ENCODE measurements at regions not wholly inside any gene's neighbourhood (a gene's known extent, or its start where the extent isn't known, plus 50 kb on each side); places are given as distances from the start of the nearest gene placed in this dataset.

DNA sequence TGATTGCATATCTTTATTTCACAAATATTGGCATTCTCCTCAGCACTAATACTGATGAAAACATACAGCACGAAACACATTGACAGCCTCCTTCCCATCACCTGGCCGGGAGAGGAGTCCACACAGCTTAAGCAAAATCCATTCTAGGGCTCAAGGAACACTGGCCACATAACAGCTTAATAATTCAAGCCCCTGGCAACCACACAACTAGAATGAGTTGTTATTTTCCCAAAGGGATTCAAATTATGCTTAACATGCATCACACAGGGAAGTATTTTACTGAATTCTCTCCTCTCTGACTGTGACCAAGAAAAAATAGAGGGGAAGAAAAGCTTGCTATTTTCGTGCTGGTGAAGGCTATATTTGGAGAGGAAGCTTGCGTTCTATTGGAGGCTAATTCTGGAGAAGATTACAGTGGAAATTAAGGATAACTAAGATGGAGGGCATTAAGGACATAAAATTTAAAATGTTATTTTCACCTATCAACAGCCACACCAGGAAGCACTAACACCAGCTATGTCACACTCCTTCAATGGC, 198.5 kb downstream of the ADGRG6 start:
- H3K36me3 ChIP-seq (ENCODE audit: control insufficient read depth in 2 of 2, insufficient read depth in 2 of 2, low read length in 2 of 2): no peaks in the 10 kb centered on the region
- H3K4me1 ChIP-seq (ENCODE audit: control insufficient read depth, insufficient read depth, low read length): no peaks in the 10 kb centered on the region
- H3K27me3 ChIP-seq (ENCODE audit: control insufficient read depth in 1 of 2, insufficient read depth in 2 of 2, low read length in 2 of 2): no peaks in the 10 kb centered on the region
- H3K4me3 ChIP-seq (ENCODE audit: low read length in 2 of 2): no peak overlapping the region
- H3K9me3 ChIP-seq (ENCODE audit: control insufficient read depth in 2 of 2, low read length in 2 of 2): no peaks in the 10 kb centered on the region
- no peak overlapping the region for H3K9ac ChIP-seq (ENCODE audit: low read length in 2 of 2)
- H3K27ac ChIP-seq (ENCODE audit: low read length): no peak overlapping the region

DNA sequence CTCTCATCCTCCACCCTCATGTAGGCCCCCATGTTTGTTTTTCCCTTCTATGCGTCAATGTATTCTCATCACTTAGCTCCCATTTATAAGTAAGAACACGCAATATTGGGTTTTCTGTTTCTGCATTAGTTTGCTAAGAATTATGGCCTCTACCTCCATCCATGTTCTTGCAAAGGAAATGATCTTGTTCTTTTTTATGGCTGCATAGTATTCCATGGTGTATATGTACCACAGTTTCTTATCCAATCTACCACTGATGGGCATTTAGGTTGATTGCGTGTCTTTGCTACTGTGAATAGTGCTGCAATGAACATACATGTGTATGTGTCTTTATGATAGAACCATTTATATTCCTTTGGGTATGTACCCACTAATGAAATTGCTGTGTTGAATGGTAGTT, 200.0 kb downstream of the ADGRG6 start:
- Histone ChIP-seq H3K9me3 (ENCODE audit: control insufficient read depth in 2 of 2, low read length in 2 of 2) (no peaks in the 10 kb centered on the region), H3K36me3 (ENCODE audit: control insufficient read depth in 2 of 2, insufficient read depth in 2 of 2, low read length in 2 of 2) (no peaks in the 10 kb centered on the region)

DNA sequence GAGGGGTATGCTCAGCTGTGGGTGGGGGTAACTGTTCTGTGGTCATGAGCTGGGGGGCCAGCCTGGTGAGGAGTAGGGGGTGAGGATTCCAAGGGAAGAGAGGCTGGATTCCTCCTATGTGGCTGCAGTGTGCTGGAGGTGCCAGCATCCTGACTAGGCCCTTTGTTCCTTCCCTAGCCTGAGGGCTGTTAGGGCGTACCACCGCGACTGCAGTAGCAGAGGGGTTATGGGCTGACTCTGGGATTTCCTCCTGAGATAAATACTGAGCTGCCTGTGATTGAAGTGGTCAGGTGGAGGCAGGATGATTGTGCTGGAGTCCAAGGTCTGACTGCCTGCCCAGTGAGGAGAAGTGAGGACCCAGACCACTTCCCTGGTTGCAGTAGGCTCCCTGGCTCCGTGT, 205.3 kb downstream of the ADGRG6 start:
- Histone ChIP-seq H3K36me3 (ENCODE audit: control insufficient read depth in 2 of 2, insufficient read depth in 2 of 2, low read length in 2 of 2) (no peaks in the 10 kb centered on the region), H3K4me3 (ENCODE audit: low read length in 2 of 2) (no peak overlapping the region), H3K9me3 (ENCODE audit: control insufficient read depth in 2 of 2, low read length in 2 of 2) (no peaks in the 10 kb centered on the region), H3K9ac (ENCODE audit: low read length in 2 of 2) (no peak overlapping the region), H3K27me3 (ENCODE audit: control insufficient read depth in 1 of 2, insufficient read depth in 2 of 2, low read length in 2 of 2) (no peaks in the 10 kb centered on the region), H3K4me1 (ENCODE audit: control insufficient read depth, insufficient read depth, low read length) (no peaks in the 10 kb centered on the region), H3K27ac (ENCODE audit: low read length) (no peak overlapping the region)

More for the DNA sequence above, 200.0 kb downstream of the ADGRG6 start:
- H3K27me3 ChIP-seq (ENCODE audit: control insufficient read depth in 1 of 2, insufficient read depth in 2 of 2, low read length in 2 of 2): no peaks in the 10 kb centered on the region
- H3K4me3 ChIP-seq (ENCODE audit: low read length in 2 of 2): no peak overlapping the region
- H3K9ac ChIP-seq (ENCODE audit: low read length in 2 of 2): no peak overlapping the region
- H3K4me1 ChIP-seq (ENCODE audit: control insufficient read depth, insufficient read depth, low read length): no peaks in the 10 kb centered on the region
- no peak overlapping the region for H3K27ac ChIP-seq (ENCODE audit: low read length)

DNA sequence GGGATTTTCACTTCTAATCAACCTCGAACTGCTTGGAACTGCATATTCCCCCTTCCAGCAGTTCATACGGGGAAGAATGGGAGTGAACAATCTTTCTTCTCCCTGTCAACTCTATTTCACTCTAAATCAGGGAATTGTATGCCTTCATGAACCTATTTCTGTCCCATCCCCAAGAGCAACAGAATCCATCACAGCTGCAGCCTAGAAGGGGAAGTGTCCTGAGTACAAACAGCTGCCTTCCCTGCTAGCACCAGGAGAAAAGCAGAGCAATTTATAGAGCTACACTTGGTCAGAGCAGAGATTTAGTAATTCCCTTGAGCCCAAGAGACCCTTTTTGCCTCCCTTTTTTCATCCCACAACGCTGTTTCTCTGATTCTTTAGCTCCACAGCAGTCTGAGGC, 208.4 kb downstream of the ADGRG6 start:
- no peaks in the 10 kb centered on the region for H3K36me3 ChIP-seq (ENCODE audit: control insufficient read depth in 2 of 2, insufficient read depth in 2 of 2, low read length in 2 of 2)
- H3K27ac ChIP-seq (ENCODE audit: low read length): no peak overlapping the region
- no peaks in the 10 kb centered on the region for H3K9me3 ChIP-seq (ENCODE audit: control insufficient read depth in 2 of 2, low read length in 2 of 2)
- H3K27me3 ChIP-seq (ENCODE audit: control insufficient read depth in 1 of 2, insufficient read depth in 2 of 2, low read length in 2 of 2): no peaks in the 10 kb centered on the region
- H3K4me1 ChIP-seq (ENCODE audit: control insufficient read depth, insufficient read depth, low read length): no peaks in the 10 kb centered on the region
- H3K9ac ChIP-seq (ENCODE audit: low read length in 2 of 2): no peak overlapping the region
- H3K4me3 ChIP-seq (ENCODE audit: low read length in 2 of 2): no peak overlapping the region

GRCh38 chr6:142518126-142518525, 216.3 kb downstream of the ADGRG6 start:
- no peaks in the 10 kb centered on the region for H3K27me3 ChIP-seq (ENCODE audit: control insufficient read depth in 1 of 2, insufficient read depth in 2 of 2, low read length in 2 of 2)
- no peaks in the 10 kb centered on the region for H3K4me1 ChIP-seq (ENCODE audit: control insufficient read depth, insufficient read depth, low read length)
- H3K4me3 ChIP-seq (ENCODE audit: low read length in 2 of 2): no peak overlapping the region
- no peaks in the 10 kb centered on the region for H3K36me3 ChIP-seq (ENCODE audit: control insufficient read depth in 2 of 2, insufficient read depth in 2 of 2, low read length in 2 of 2)
- H3K9ac ChIP-seq (ENCODE audit: low read length in 2 of 2): no peak overlapping the region
- H3K27ac ChIP-seq (ENCODE audit: low read length): no peak overlapping the region
- no peaks in the 10 kb centered on the region for H3K9me3 ChIP-seq (ENCODE audit: control insufficient read depth in 2 of 2, low read length in 2 of 2)

- no peak overlapping the region for H3K9ac ChIP-seq (ENCODE audit: low read length in 2 of 2)
- H3K9me3 ChIP-seq (ENCODE audit: control insufficient read depth in 2 of 2, low read length in 2 of 2): no peaks in the 10 kb centered on the region
- no peaks in the 10 kb centered on the region for H3K4me1 ChIP-seq (ENCODE audit: control insufficient read depth, insufficient read depth, low read length)
- H3K27ac ChIP-seq (ENCODE audit: low read length): no peak overlapping the region
- H3K27me3 ChIP-seq (ENCODE audit: control insufficient read depth in 1 of 2, insufficient read depth in 2 of 2, low read length in 2 of 2): no peaks in the 10 kb centered on the region
- H3K4me3 ChIP-seq (ENCODE audit: low read length in 2 of 2): no peak overlapping the region
- no peaks in the 10 kb centered on the region for H3K36me3 ChIP-seq (ENCODE audit: control insufficient read depth in 2 of 2, insufficient read depth in 2 of 2, low read length in 2 of 2)
Measured at GRCh38 chr6:142518761-142519160, 217.0 kb downstream of the ADGRG6 start.

- Histone ChIP-seq H3K9me3 (ENCODE audit: control insufficient read depth in 2 of 2, low read length in 2 of 2) (no peaks in the 10 kb centered on the region), H3K4me3 (ENCODE audit: low read length in 2 of 2) (no peak overlapping the region), H3K27ac (ENCODE audit: low read length) (no peak overlapping the region), H3K9ac (ENCODE audit: low read length in 2 of 2) (no peak overlapping the region), H3K27me3 (ENCODE audit: control insufficient read depth in 1 of 2, insufficient read depth in 2 of 2, low read length in 2 of 2) (no peaks in the 10 kb centered on the region), H3K36me3 (ENCODE audit: control insufficient read depth in 2 of 2, insufficient read depth in 2 of 2, low read length in 2 of 2) (no peaks in the 10 kb centered on the region), H3K4me1 (ENCODE audit: control insufficient read depth, insufficient read depth, low read length) (no peaks in the 10 kb centered on the region)
Measured at GRCh38 chr6:142521791-142522190, 220.0 kb downstream of the ADGRG6 start.

DNA sequence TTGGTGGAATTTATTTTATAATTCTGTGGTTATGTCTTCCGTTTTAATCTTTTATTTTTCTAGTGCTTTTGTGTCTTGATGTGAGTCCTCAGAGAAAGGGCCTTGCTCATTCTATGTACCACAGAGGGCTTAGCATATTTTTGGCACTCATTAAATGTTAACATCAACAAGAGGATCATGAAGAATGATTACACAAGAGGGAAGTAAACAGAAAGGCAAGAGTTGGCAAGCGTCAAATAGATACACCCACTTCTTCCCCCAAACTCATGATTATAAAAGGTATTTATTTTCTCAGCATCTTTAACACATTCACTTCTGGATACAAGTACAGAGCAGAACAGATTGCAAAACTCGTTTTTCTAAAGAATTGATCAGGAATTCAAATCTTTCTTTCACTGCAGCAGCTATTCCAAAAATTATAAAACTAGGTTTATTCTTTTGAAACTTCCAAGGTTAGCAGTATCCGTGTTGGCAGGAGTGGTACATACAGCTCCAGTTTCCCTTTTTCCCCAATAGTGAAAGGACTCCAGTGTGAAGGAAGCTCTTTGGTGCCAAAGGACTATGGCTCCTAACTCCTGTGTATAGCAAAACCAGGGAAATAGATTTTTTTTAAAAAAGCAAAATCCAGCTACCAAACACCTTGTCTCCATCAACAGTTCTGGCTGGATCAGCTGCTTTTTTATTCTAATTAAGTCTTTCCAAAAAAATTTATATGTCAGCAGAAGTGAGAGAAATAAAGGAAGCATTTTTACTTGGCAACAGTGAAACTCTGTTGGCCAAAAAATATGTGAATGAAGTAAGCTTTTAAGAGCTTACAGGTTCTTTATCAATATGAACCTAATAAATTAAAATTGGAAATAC, 221.9 kb downstream of the ADGRG6 start:
- no peak overlapping the region for H3K9ac ChIP-seq (ENCODE audit: low read length in 2 of 2)
- H3K36me3 ChIP-seq (ENCODE audit: control insufficient read depth in 2 of 2, insufficient read depth in 2 of 2, low read length in 2 of 2): no peaks in the 10 kb centered on the region
- no peak overlapping the region for H3K27ac ChIP-seq (ENCODE audit: low read length)
- H3K9me3 ChIP-seq (ENCODE audit: control insufficient read depth in 2 of 2, low read length in 2 of 2): no peaks in the 10 kb centered on the region
- no peaks in the 10 kb centered on the region for H3K4me1 ChIP-seq (ENCODE audit: control insufficient read depth, insufficient read depth, low read length)
- no peaks in the 10 kb centered on the region for H3K27me3 ChIP-seq (ENCODE audit: control insufficient read depth in 1 of 2, insufficient read depth in 2 of 2, low read length in 2 of 2)
- H3K4me3 ChIP-seq (ENCODE audit: low read length in 2 of 2): no peak overlapping the region

- Histone ChIP-seq H3K9ac (ENCODE audit: low read length in 2 of 2) (no peak overlapping the region), H3K27me3 (ENCODE audit: control insufficient read depth in 1 of 2, insufficient read depth in 2 of 2, low read length in 2 of 2) (no peaks in the 10 kb centered on the region), H3K4me1 (ENCODE audit: control insufficient read depth, insufficient read depth, low read length) (no peaks in the 10 kb centered on the region), H3K4me3 (ENCODE audit: low read length in 2 of 2) (no peak overlapping the region), H3K36me3 (ENCODE audit: control insufficient read depth in 2 of 2, insufficient read depth in 2 of 2, low read length in 2 of 2) (no peaks in the 10 kb centered on the region), H3K27ac (ENCODE audit: low read length) (no peak overlapping the region), H3K9me3 (ENCODE audit: control insufficient read depth in 2 of 2, low read length in 2 of 2) (no peaks in the 10 kb centered on the region)
Measured at GRCh38 chr6:142530566-142530965, 228.8 kb downstream of the ADGRG6 start.

DNA sequence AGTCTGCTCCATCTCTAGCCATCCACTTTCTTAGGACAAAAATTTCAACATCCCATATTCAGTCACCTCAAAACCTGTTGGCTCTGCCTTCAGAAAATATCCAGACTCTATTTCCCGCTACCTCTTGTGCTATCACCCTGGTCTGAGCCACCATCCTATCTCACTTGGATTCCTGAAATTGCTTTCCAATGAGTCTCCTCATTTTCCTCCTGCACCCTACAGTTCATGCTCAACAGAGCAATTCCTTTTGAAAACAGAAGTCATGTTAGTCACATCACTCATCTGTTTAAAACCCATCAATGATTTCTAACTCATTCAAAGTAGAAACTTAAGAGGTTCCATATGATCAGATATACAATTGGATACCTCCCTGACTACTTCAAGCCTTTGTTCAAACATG, 229.9 kb downstream of the ADGRG6 start:
- no peaks in the 10 kb centered on the region for H3K27me3 ChIP-seq (ENCODE audit: control insufficient read depth in 1 of 2, insufficient read depth in 2 of 2, low read length in 2 of 2)
- no peak overlapping the region for H3K27ac ChIP-seq (ENCODE audit: low read length)
- no peaks in the 10 kb centered on the region for H3K36me3 ChIP-seq (ENCODE audit: control insufficient read depth in 2 of 2, insufficient read depth in 2 of 2, low read length in 2 of 2)
- H3K9ac ChIP-seq (ENCODE audit: low read length in 2 of 2): no peak overlapping the region
- no peaks in the 10 kb centered on the region for H3K9me3 ChIP-seq (ENCODE audit: control insufficient read depth in 2 of 2, low read length in 2 of 2)
- no peaks in the 10 kb centered on the region for H3K4me1 ChIP-seq (ENCODE audit: control insufficient read depth, insufficient read depth, low read length)
- H3K4me3 ChIP-seq (ENCODE audit: low read length in 2 of 2): no peak overlapping the region

DNA sequence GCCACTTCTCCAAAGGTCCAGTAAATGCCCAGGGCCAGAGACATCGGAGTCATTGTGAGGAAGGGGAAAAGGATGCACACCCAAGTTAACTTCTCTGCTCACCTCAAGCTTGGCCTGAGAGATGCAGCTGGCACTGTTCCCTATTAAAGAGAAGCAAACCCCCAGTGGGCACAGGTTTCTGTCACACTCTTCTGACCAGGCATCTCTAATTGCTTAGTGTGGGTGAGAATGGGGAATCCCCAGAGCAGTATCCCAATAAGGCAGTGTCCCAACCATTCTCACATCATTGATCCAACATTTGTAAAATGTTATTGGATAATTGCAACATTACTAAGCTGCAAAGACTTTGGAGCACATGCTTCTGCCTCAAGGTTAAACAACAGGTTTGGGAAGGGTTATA, 232.3 kb downstream of the ADGRG6 start:
- Histone ChIP-seq H3K4me3 (ENCODE audit: low read length in 2 of 2) (no peak overlapping the region), H3K27me3 (ENCODE audit: control insufficient read depth in 1 of 2, insufficient read depth in 2 of 2, low read length in 2 of 2) (no peaks in the 10 kb centered on the region), H3K36me3 (ENCODE audit: control insufficient read depth in 2 of 2, insufficient read depth in 2 of 2, low read length in 2 of 2) (no peaks in the 10 kb centered on the region), H3K27ac (ENCODE audit: low read length) (no peak overlapping the region), H3K9me3 (ENCODE audit: control insufficient read depth in 2 of 2, low read length in 2 of 2) (no peaks in the 10 kb centered on the region), H3K4me1 (ENCODE audit: control insufficient read depth, insufficient read depth, low read length) (no peaks in the 10 kb centered on the region), H3K9ac (ENCODE audit: low read length in 2 of 2) (no peak overlapping the region)

Measured in stomach smooth muscle (tissue), 2 donors.